A549 (cell line): ENCODE measurements at regions not wholly inside any gene's neighbourhood (a gene's known extent, or its start where the extent isn't known, plus 50 kb on each side); places are given as distances from the start of the nearest gene placed in this dataset.

ENCODE experiments used
- ATAC-seq, 2 experiments: fragments of 200-7000 bp in 1 of 2; fragments of >200 bp in 1 of 2; cut with Nextera tagmentation in 1 of 2; cut with Tn5 transposase in 1 of 2; 3 replicates each; pipeline versions ENCODE4 v1.8.0 to v1.9.1; 2018 to 2020; ENCODE audit warnings: mild to moderate bottlenecking in 1 of 2, moderate library complexity in 1 of 2
- CTCF ChIA-PET: fragments of 300-600 bp; sonication (Branson Sonifier 250); formaldehyde crosslinking; extraction: SDS; loops from one replicate; lab custom pipeline; 2021; ENCODE audit warnings: antibody characterized with exemption, inconsistent platforms; lab: Yijun Ruan, JAX
- POLR2A ChIA-PET: fragments of 350-600 bp; formaldehyde crosslinking; extraction: SDS; loops from one replicate; lab custom pipeline; 2021; ENCODE audit warnings: antibody characterized with exemption, inconsistent platforms; lab: Yijun Ruan, JAX
- DNase-seq, 2 experiments: peaks; one replicate each; pipeline versions ENCODE4 v3.0.0 to v3.0.0-alpha.2; 2011 to 2016; ENCODE audit warnings: low read depth in 1 of 2, low spot score in 1 of 2
- FAIRE-seq: peaks from 2 replicates; lab custom pipeline; 2011; peaks lifted over from hg19 to GRCh38; lab: Jason Lieb, UNC
- H3K27ac ChIP-seq, 2 experiments: fragments of >200 bp; sonication (Bioruptor Twin); formaldehyde crosslinking; 3 replicates each; pipeline ENCODE4 v1.5.1; 2016 to 2017
- H3K4me1 ChIP-seq: fragments of >200 bp; sonication (Bioruptor Twin); formaldehyde crosslinking; 3 replicates; pipeline ENCODE4 v1.6.1; 2016
- H3K4me2 ChIP-seq: fragments of >200 bp; sonication (Bioruptor Twin); formaldehyde crosslinking; 3 replicates; pipeline ENCODE4 v1.6.1; 2016
- H3K4me3 ChIP-seq: fragments of >200 bp; sonication (Bioruptor Twin); formaldehyde crosslinking; 3 replicates; pipeline ENCODE4 v1.5.1; 2016
- H3K9me3 ChIP-seq: fragments of >200 bp; sonication (Bioruptor Twin); formaldehyde crosslinking; 3 replicates; pipeline ENCODE4 v1.6.1; 2016
- CBX2 ChIP-seq: fragments of 200-600 bp; sonication (generic); IDR thresholded peaks from 2 replicates; pipeline ENCODE4 v1.6.1; 2016; ENCODE audit warnings: low read depth, mild to moderate bottlenecking, borderline replicate concordance
- CBX8 ChIP-seq: fragments of 200-600 bp; sonication (generic); IDR thresholded peaks from 2 replicates; pipeline ENCODE4 v1.6.1; 2016
- E2F6 ChIP-seq: IDR thresholded peaks from 2 replicates; pipeline ENCODE4 v1.6.1; 2012; ENCODE audit warnings: low read depth, borderline replicate concordance
- EHMT2 ChIP-seq: fragments of 200-600 bp; sonication (generic); IDR thresholded peaks from 2 replicates; pipeline ENCODE4 v1.6.1; 2016; ENCODE audit warnings: antibody characterized with exemption, low read depth, mild to moderate bottlenecking, moderate library complexity
- EP300 ChIP-seq, 2 experiments: fragments of >200 bp; sonication (Bioruptor Twin); formaldehyde crosslinking; IDR thresholded peaks; 2 replicates in 1 of 2; 3 replicates in 1 of 2; pipeline ENCODE4 v1.6.1; 2016 to 2017
- ESRRA ChIP-seq: fragments of 150-350 bp; IDR thresholded peaks from 2 replicates; pipeline ENCODE4 v1.6.1; 2014; ENCODE audit warnings: mild to moderate bottlenecking, low read length, borderline replicate concordance
- GATA3 ChIP-seq: IDR thresholded peaks from 2 replicates; pipeline ENCODE4 v1.6.1; 2012; ENCODE audit warnings: borderline replicate concordance
- HDAC2 ChIP-seq: fragments of 200-600 bp; sonication (generic); IDR thresholded peaks from 2 replicates; pipeline ENCODE4 v1.6.1; 2016
- HES2 ChIP-seq: fragments of >200 bp; sonication (Bioruptor Twin); formaldehyde crosslinking; IDR thresholded peaks from 2 replicates; pipeline ENCODE4 v1.6.1; 2016
- HOXA7 ChIP-seq: fragments of 250-450 bp; sonication (Bioruptor Pico); IDR thresholded peaks from 2 replicates; pipeline ENCODE4 v1.5.0; 2020; ENCODE audit warnings: mild to moderate bottlenecking, moderate library complexity
- JUNB ChIP-seq: fragments of >200 bp; sonication (Bioruptor Twin); formaldehyde crosslinking; IDR thresholded peaks from 2 replicates; pipeline ENCODE4 v1.6.1; 2016
- KDM1A ChIP-seq: fragments of 200-600 bp; sonication (generic); IDR thresholded peaks from 2 replicates; pipeline ENCODE4 v1.6.1; 2016; ENCODE audit warnings: low read depth, mild to moderate bottlenecking
- MAFK ChIP-seq: fragments of 450-650 bp; IDR thresholded peaks from 2 replicates; pipeline ENCODE4 v1.6.1; 2014; ENCODE audit not compliant: partially characterized antibody
- MAZ ChIP-seq: fragments of 150-350 bp; IDR thresholded peaks from 2 replicates; pipeline ENCODE4 v1.6.1; 2014; ENCODE audit warnings: antibody characterized with exemption, low read depth, low read length, borderline replicate concordance
- MYC ChIP-seq: IDR thresholded peaks from 2 replicates; pipeline ENCODE4 v1.6.1; 2012; ENCODE audit warnings: mild to moderate bottlenecking, inconsistent platforms, low read length, improper control_type of control experiment, borderline replicate concordance
- NFE2L2 ChIP-seq: fragments of 150-350 bp; conservative IDR thresholded peaks from 2 replicates; pipeline ENCODE4 v1.6.1; 2014; ENCODE audit warnings: low read length
- NPAS2 ChIP-seq: fragments of 250-450 bp; sonication (Bioruptor Pico); IDR thresholded peaks from 2 replicates; pipeline ENCODE4 v1.8.0; 2022; ENCODE audit warnings: mild to moderate bottlenecking, moderate library complexity, borderline replicate concordance
- POLR2A ChIP-seq: IDR thresholded peaks from 2 replicates; pipeline ENCODE4 v1.6.1; 2012; ENCODE audit warnings: mild to moderate bottlenecking, low read length
- RARB ChIP-seq: fragments of 250-450 bp; sonication (Bioruptor Pico); IDR thresholded peaks from 2 replicates; pipeline ENCODE4 v1.8.0; 2021; ENCODE audit warnings: mild to moderate bottlenecking, moderate library complexity
- RCOR1 ChIP-seq: fragments of 150-350 bp; IDR thresholded peaks from 2 replicates; pipeline ENCODE4 v1.6.1; 2014; ENCODE audit warnings: antibody characterized with exemption, low read length, low read depth
- REST ChIP-seq: fragments of 200-600 bp; sonication (generic); IDR thresholded peaks from 2 replicates; pipeline ENCODE4 v1.6.1; 2016; ENCODE audit warnings: antibody characterized with exemption, mild to moderate bottlenecking, moderate library complexity
- SREBF2 ChIP-seq: fragments of 450-650 bp; IDR thresholded peaks from 2 replicates; pipeline ENCODE4 v1.6.1; 2014; ENCODE audit warnings: mild to moderate bottlenecking, moderate library complexity
- TFCP2L1 ChIP-seq: fragments of 250-450 bp; sonication (Bioruptor Pico); IDR thresholded peaks from 2 replicates; pipeline ENCODE4 v1.5.0; 2021; ENCODE audit warnings: mild to moderate bottlenecking
- TP53 ChIP-seq: fragments of 250-450 bp; sonication (Bioruptor Pico); IDR thresholded peaks from 2 replicates; pipeline ENCODE4 v1.5.0; 2021; ENCODE audit warnings: mild to moderate bottlenecking, moderate library complexity
- USF2 ChIP-seq: fragments of 450-650 bp; IDR thresholded peaks from 2 replicates; pipeline ENCODE4 v1.6.1; 2014; ENCODE audit warnings: antibody characterized with exemption
- ZNF302 ChIP-seq: fragments of 250-450 bp; sonication (Bioruptor Pico); IDR thresholded peaks from 2 replicates; pipeline ENCODE4 v1.9.0; 2021; ENCODE audit warnings: inconsistent platforms, mild to moderate bottlenecking, moderate library complexity
- ZSCAN20 ChIP-seq: fragments of 250-450 bp; sonication (Bioruptor Pico); IDR thresholded peaks from 2 replicates; pipeline ENCODE4 v1.8.0; 2022; ENCODE audit warnings: mild to moderate bottlenecking, moderate library complexity
- WGBS: methylation state at CpG from one replicate; pipeline ENCODE4 v1.1.6; 2017; ENCODE audit errors: missing lambda C conversion rate; 5-methylcytosine and 5-hydroxymethylcytosine counted together

GRCh38 chr2:180461761-180462160 is 454.7 kb upstream of the CWC22 start:
- Histone ChIP-seq H3K4me3 (no peak overlapping the region), H3K4me1 (no peaks in the 10 kb centered on the region), H3K27ac (no peak overlapping the region), H3K9me3 (no peaks in the 10 kb centered on the region), H3K4me2 (no peak overlapping the region)
- DNase-seq (no peak), FAIRE-seq (no peak), ATAC-seq (no peak)
- no peak for TF ChIP-seq USF2
- no peak for TF ChIP-seq RARB
- no peak for TF ChIP-seq ZSCAN20 (CRISPR knock-in tag)
- no peak for TF ChIP-seq JUNB
- no peak for TF ChIP-seq POLR2A
- no peak for TF ChIP-seq NPAS2 (CRISPR knock-in tag)
- no peak for TF ChIP-seq SREBF2
- TF ChIP-seq E2F6: no peak
- TF ChIP-seq GATA3: no peak
- 61% methylated on average over 3 of the region's 3 CpGs for WGBS
- POLR2A ChIA-PET: no interaction called here
- CTCF ChIA-PET: no interaction called here

- Histone ChIP-seq H3K4me1 (no peaks in the 10 kb centered on the region), H3K4me3 (no peak overlapping the region), H3K9me3 (no peaks in the 10 kb centered on the region), H3K4me2 (no peak overlapping the region), H3K27ac (no peak overlapping the region)
- TF ChIP-seq NFE2L2: no peak
- TF ChIP-seq MAFK: no peak
- TF ChIP-seq JUNB: no peak
- TF ChIP-seq MAZ: no peak
- no peak for TF ChIP-seq ESRRA
- TF ChIP-seq REST: no peak
- no peak for TF ChIP-seq HES2
- TF ChIP-seq TFCP2L1 (CRISPR knock-in tag): no peak
- TF ChIP-seq CBX2: no peak
- TF ChIP-seq EHMT2: no peak
- no peak for TF ChIP-seq HDAC2
- no peak for TF ChIP-seq NPAS2 (CRISPR knock-in tag)
- ATAC-seq: no peak
- 36% methylated on average over 3 of the region's 3 CpGs for WGBS
- ChIA-PET CTCF (no interaction called here), POLR2A (no interaction called here)
- FAIRE-seq: no peak
- DNase-seq: no peak
Observed at GRCh38 chr2:180456801-180457200, 449.7 kb upstream of the CWC22 start.

- H3K4me1 ChIP-seq: no peaks in the 10 kb centered on the region
- ATAC-seq (no peak), DNase-seq (no peak), FAIRE-seq (no peak)
- H3K4me2 ChIP-seq: no peak overlapping the region
- CTCF ChIA-PET: no interaction called here
- H3K4me3 ChIP-seq: no peak overlapping the region
- H3K9me3 ChIP-seq: no peaks in the 10 kb centered on the region
- H3K27ac ChIP-seq: no peak overlapping the region
- no peak for TF ChIP-seq CBX8
- no peak for TF ChIP-seq HOXA7
- TF ChIP-seq SREBF2: no peak
- no peak for TF ChIP-seq KDM1A
- no peak for TF ChIP-seq RCOR1
- TF ChIP-seq TP53 (CRISPR knock-in tag): no peak
- no peak for TF ChIP-seq ZNF302 (CRISPR knock-in tag)
- no peak for TF ChIP-seq POLR2A
- TF ChIP-seq MYC: no peak
- no peak for TF ChIP-seq EP300 (IDR thresholded peaks at IDR 0.05)
- POLR2A ChIA-PET: no interaction called here
Observed at GRCh38 chr2:180450841-180451240, 443.7 kb upstream of the CWC22 start.
